ENCODE measurements at regions not wholly inside any gene's neighbourhood (a gene's known extent, or its start where the extent isn't known, plus 50 kb on each side); places are given as distances from the start of the nearest gene placed in this dataset.

DNA sequence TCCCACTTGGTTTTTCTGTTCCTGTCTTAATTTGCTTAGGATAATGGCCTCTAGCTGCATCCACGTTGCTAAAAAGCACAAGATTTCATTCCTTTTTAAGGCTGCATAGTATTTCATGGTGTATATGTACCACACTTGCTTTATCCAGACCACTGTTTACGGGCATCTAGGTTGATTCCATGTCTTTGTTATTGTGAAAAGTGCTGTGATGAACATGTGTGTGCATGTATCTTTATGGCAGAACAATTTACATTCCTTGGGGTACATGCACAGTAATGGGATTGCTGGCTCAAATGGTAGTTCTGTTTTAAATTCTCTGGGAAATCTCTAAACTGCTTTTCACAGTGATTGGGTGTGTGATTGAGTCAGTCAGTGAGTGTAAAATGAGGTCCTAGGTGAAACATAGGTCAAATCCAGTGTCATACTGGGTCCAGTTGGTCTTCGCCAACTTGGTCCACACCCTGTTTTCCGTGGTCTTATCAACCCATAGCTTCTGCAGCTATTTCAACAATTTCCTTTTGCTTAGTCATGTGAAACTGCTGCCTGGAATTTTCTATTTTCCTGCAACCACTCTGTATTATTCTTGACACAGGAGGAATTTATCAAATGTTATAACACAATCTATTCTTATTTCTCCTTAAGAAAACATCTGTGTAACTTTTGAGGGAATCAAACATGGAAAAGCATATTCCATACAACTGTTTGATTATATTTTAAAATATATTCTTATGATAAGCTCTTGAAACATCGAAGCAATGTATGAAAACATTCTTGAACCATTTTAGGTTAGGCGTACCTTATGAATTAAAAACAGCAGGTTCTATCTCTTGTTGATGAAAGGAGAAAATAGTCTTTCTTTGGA is 82.9 kb downstream of the ADCYAP1 start:
- ATAC-seq, result no peak
- TF ChIP-seq ZC3H10 (CRISPR knock-in tag; IDR thresholded peaks at IDR 0.05) (no peak), ZNF70 (CRISPR knock-in tag; IDR thresholded peaks at IDR 0.05) (no peak), GLIS3 (CRISPR knock-in tag; IDR thresholded peaks at IDR 0.05) (no peak), ZNF565 (CRISPR knock-in tag; conservative IDR thresholded peaks at IDR 0.05; ENCODE audit: low read depth) (no peak), TOX (CRISPR knock-in tag; IDR thresholded peaks at IDR 0.05; ENCODE audit: borderline replicate concordance) (no peak)
- TF ChIP-seq, protein P1, sequence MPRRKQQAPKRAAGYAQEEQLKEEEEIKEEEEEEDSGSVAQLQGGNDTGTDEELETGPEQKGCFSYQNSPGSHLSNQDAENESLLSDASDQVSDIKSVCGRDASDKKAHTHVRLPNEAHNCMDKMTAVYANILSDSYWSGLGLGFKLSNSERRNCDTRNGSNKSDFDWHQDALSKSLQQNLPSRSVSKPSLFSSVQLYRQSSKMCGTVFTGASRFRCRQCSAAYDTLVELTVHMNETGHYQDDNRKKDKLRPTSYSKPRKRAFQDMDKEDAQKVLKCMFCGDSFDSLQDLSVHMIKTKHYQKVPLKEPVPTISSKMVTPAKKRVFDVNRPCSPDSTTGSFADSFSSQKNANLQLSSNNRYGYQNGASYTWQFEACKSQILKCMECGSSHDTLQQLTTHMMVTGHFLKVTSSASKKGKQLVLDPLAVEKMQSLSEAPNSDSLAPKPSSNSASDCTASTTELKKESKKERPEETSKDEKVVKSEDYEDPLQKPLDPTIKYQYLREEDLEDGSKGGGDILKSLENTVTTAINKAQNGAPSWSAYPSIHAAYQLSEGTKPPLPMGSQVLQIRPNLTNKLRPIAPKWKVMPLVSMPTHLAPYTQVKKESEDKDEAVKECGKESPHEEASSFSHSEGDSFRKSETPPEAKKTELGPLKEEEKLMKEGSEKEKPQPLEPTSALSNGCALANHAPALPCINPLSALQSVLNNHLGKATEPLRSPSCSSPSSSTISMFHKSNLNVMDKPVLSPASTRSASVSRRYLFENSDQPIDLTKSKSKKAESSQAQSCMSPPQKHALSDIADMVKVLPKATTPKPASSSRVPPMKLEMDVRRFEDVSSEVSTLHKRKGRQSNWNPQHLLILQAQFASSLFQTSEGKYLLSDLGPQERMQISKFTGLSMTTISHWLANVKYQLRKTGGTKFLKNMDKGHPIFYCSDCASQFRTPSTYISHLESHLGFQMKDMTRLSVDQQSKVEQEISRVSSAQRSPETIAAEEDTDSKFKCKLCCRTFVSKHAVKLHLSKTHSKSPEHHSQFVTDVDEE (CRISPR knock-in tag; IDR thresholded peaks at IDR 0.05), result no peak
- TF ChIP-seq, protein P2, sequence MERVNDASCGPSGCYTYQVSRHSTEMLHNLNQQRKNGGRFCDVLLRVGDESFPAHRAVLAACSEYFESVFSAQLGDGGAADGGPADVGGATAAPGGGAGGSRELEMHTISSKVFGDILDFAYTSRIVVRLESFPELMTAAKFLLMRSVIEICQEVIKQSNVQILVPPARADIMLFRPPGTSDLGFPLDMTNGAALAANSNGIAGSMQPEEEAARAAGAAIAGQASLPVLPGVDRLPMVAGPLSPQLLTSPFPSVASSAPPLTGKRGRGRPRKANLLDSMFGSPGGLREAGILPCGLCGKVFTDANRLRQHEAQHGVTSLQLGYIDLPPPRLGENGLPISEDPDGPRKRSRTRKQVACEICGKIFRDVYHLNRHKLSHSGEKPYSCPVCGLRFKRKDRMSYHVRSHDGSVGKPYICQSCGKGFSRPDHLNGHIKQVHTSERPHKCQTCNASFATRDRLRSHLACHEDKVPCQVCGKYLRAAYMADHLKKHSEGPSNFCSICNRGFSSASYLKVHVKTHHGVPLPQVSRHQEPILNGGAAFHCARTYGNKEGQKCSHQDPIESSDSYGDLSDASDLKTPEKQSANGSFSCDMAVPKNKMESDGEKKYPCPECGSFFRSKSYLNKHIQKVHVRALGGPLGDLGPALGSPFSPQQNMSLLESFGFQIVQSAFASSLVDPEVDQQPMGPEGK (CRISPR knock-in tag; IDR thresholded peaks at IDR 0.05; ENCODE audit: borderline replicate concordance), result no peak
- TF ChIP-seq, protein P3, sequence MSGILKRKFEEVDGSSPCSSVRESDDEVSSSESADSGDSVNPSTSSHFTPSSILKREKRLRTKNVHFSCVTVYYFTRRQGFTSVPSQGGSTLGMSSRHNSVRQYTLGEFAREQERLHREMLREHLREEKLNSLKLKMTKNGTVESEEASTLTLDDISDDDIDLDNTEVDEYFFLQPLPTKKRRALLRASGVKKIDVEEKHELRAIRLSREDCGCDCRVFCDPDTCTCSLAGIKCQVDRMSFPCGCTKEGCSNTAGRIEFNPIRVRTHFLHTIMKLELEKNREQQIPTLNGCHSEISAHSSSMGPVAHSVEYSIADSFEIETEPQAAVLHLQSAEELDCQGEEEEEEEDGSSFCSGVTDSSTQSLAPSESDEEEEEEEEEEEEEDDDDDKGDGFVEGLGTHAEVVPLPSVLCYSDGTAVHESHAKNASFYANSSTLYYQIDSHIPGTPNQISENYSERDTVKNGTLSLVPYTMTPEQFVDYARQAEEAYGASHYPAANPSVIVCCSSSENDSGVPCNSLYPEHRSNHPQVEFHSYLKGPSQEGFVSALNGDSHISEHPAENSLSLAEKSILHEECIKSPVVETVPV (CRISPR knock-in tag; IDR thresholded peaks at IDR 0.05), result no peak
- TF ChIP-seq, protein P4, sequence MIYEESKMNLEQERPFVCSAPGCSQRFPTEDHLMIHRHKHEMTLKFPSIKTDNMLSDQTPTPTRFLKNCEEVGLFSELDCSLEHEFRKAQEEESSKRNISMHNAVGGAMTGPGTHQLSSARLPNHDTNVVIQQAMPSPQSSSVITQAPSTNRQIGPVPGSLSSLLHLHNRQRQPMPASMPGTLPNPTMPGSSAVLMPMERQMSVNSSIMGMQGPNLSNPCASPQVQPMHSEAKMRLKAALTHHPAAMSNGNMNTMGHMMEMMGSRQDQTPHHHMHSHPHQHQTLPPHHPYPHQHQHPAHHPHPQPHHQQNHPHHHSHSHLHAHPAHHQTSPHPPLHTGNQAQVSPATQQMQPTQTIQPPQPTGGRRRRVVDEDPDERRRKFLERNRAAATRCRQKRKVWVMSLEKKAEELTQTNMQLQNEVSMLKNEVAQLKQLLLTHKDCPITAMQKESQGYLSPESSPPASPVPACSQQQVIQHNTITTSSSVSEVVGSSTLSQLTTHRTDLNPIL (CRISPR knock-in tag; IDR thresholded peaks at IDR 0.05; ENCODE audit: low read depth), result no peak

DNA sequence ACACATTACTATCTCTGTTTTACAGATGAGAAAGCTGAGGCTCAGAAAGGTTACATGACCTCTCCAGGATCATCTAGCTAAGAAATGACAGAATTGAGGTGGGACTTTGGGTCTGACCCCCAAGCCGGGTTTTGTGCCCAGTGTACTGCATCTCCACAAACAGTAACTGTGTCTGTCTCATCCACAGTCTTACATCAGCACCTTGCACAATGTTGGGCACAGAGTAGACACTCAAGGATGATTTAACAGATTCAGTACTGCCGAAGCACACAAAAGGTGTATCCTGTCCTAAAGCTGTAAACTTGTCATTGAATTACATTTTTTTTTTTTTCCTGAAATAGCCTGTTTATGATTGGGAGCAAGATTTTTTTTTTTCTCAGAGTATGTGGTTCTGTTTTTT is 84.8 kb downstream of the ADCYAP1 start:
- no peak for ATAC-seq
- no peak for TF ChIP-seq ZNF8 (CRISPR knock-in tag; IDR thresholded peaks at IDR 0.05)
- TF ChIP-seq, protein P3 (CRISPR knock-in tag; IDR thresholded peaks at IDR 0.05), result no peak
- no peak for TF ChIP-seq ZFP3 (CRISPR knock-in tag; IDR thresholded peaks at IDR 0.05)
- no peak for TF ChIP-seq TCF4 (CRISPR knock-in tag; IDR thresholded peaks at IDR 0.05; ENCODE audit: borderline replicate concordance)
- no peak for TF ChIP-seq ZNF565 (CRISPR knock-in tag; conservative IDR thresholded peaks at IDR 0.05; ENCODE audit: low read depth)
- TF ChIP-seq, protein P4 (CRISPR knock-in tag; IDR thresholded peaks at IDR 0.05; ENCODE audit: low read depth), result no peak
- TF ChIP-seq CSDC2 (CRISPR knock-in tag; IDR thresholded peaks at IDR 0.05), result no peak
- TF ChIP-seq, protein P5, sequence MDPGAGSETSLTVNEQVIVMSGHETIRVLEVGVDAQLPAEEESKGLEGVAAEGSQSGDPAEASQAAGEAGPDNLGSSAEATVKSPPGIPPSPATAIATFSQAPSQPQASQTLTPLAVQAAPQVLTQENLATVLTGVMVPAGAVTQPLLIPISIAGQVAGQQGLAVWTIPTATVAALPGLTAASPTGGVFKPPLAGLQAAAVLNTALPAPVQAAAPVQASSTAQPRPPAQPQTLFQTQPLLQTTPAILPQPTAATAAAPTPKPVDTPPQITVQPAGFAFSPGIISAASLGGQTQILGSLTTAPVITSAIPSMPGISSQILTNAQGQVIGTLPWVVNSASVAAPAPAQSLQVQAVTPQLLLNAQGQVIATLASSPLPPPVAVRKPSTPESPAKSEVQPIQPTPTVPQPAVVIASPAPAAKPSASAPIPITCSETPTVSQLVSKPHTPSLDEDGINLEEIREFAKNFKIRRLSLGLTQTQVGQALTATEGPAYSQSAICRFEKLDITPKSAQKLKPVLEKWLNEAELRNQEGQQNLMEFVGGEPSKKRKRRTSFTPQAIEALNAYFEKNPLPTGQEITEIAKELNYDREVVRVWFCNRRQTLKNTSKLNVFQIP (CRISPR knock-in tag; IDR thresholded peaks at IDR 0.05; ENCODE audit: borderline replicate concordance, low read depth), result no peak
- TF ChIP-seq PPARA (CRISPR knock-in tag; IDR thresholded peaks at IDR 0.05; ENCODE audit: borderline replicate concordance), result no peak
- TF ChIP-seq OSR1 (CRISPR knock-in tag; IDR thresholded peaks at IDR 0.05), result no peak
- TF ChIP-seq ARNTL (CRISPR knock-in tag; IDR thresholded peaks at IDR 0.05; ENCODE audit: borderline replicate concordance, low read depth), result no peak

Data from SK-N-SH treated with all-trans-retinoic acid at 6 μM for 48 hours (cell line).